ENCODE measurements at regions not wholly inside any gene's neighbourhood (a gene's known extent, or its start where the extent isn't known, plus 50 kb on each side); places are given as distances from the start of the nearest gene placed in this dataset.

- TF ChIP-seq POLR2A (IDR thresholded peaks at IDR 0.05; ENCODE audit: low read depth, low read length) (no peak), CTCF (conservative IDR thresholded peaks at IDR 0.05; ENCODE audit: low read depth, low read length) (no peak)
Measured at GRCh38 chr10:130847170-130847569, 464.4 kb downstream of the TCERG1L start.
